ENCODE measurements at regions not wholly inside any gene's neighbourhood (a gene's known extent, or its start where the extent isn't known, plus 50 kb on each side); places are given as distances from the start of the nearest gene placed in this dataset.
A peak's percentile ranks its signal among the peaks of the same experiment; 100 is the strongest.

DNA sequence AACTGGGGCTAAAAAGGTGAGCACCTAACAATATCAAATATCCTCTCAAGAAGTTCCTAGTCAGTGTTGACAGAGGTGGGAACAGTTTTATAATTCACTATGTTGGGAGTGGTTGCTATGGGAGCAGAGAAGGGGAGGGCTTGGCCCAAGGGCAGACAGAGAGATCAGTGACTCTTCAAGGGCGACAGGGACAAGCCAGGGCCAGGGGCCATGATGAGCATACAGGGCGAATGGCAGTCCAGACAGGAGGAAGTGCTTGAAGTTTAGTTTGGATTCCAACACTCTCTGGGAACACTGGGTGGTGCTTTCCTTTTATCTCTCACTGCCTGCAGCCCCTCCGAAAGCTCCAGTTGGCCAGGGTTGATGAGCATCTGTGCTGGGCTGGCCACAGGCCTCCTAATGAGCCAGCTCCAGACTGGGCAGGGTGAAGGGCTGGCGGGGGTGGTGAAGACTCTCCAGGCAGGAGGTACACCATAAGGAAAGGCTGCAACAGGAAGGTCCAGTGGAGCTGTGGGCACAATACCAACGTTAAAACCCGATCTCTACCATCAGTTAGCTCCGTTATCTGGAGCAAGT is 111.3 kb downstream of the TMEM174 start:
- DNase-seq: no peak

- no peak for DNase-seq
Measured at GRCh38 chr5:73282923-73283322, 109.9 kb downstream of the TMEM174 start.

GRCh38 chr5:73282383-73282782 is 109.4 kb downstream of the TMEM174 start:
- DNase-seq: no peak

DNA sequence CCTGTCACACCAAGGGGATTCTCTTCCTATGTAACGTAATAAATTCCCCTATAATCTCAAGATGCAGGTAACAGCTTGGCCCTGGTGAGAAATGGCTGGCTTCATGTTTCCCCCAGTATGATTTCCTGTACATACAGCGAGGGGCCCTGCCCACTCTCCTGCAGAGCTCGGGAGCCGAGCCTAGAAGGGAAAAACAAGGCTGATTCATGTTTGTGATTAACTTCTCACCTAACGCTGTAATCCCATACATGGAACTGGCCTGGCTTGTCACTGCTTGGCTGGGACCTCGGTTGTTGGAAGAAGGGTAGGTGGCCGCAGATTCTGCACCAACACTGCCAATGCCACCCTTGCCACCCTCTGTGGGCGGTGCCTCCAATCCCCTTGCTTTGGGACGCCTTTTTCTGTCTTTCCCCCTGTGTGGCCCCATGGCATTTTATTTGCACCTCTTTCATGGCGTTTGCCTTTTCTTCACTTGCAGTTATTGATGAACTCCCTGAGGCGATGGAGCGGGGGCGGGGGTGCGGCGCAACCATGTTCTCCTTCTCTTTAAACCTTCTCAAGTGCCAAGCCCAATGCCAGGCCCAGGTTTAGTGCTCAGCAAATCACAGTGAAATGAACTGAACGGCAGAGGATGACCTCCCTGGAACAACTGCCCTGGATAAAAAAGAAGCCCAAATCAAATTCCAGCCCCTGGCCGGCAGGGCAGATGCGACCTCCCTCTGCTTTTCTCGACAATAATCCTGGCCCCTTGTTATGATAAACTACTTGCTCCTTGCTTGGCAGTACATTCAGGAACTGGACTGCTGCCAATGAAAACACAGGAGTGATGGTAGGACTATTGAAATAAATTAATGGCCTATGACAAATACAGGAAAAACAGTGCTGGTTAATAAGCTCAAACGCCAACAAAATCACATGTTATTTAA is 108.1 kb downstream of the TMEM174 start:
- DNase-seq: no peak

DNA sequence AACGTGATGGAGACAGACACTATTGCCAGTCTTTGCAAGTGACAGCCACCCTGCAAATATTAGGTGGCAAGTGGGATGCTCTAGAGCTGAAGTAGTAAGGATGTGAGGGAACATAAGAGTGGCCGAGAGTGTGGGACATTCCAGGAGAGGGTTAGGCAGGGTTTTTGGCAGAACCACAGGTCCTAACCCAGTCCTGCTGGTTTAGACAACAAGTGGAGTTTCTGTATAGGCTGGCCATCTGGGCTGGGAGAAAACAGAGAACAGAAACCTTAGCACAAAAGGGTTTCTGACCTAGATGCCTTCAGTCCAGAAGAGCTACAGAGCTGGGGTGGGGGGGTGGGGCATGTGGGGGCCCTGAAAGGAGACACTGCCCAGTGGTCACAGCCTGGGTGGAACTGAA is 107.4 kb downstream of the TMEM174 start:
- DNase-seq: peak; percentile 43

DNA sequence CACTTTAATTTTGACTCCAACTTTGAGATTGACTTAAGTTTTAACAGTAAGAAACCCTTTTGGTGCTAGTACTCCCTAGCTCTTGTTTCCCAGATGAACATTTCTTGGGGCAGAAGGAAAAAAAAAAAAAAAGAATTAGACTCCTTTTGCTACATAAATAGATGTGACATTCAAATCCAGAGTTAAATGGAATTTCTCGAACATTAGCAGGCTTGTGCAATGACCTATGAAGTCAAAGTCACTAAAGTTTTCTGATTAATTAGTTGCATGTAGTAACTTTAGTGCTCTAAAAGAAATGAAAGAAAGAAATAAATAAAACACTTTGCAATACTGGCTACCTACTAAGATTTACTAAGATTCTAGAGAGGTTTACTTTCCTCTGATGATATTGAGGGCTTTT is 106.8 kb downstream of the TMEM174 start:
- DNase-seq: no peak

GRCh38 chr5:73278693-73279092 is 105.7 kb downstream of the TMEM174 start:
- no peak for DNase-seq

GRCh38 chr5:73274881-73275663 is 102.1 kb downstream of the TMEM174 start:
- no peak for DNase-seq

DNA sequence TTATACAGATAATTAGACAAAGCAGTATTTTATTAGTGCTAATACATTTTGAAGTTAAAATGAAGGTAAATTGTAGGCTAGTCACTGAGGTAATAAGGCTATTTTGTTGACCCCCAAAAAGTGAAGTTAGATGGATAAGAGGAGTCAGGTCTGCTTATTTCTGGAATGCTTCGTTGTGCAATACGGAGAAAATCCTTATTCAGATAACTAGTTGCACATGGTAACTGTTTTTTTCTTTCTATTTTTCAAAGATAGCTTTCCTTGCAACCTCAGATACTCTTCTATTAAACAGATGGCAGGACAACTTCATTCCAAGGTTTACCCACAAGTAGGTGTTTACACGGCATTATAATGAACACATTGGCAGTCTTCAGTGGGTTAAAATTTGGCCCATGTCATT is 101.1 kb downstream of the TMEM174 start:
- DNase-seq: no peak

GRCh38 chr5:73273379-73274050 is 100.5 kb downstream of the TMEM174 start:
- DNase-seq: no peak

GRCh38 chr5:73272351-73272750 is 99.4 kb downstream of the TMEM174 start:
- DNase-seq: peak; percentile 43

DNA sequence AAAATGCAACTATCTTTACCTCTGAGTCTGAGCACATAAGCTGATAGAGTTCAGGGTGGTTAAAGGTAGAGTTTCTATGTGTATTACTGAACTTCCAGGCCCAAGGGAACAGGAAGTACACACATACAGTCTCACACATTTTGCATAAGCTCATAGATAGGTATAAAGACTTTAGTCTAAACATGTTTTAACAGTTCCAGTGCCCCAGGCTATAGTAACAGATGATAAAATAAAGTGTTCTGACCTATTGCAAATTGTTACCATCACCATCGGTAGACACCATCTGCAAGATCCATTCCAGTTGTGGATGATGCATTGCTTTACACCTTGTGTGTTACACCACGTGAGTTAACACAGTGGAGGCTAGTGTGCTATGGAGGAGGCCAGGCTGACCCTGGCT is 95.8 kb downstream of the TMEM174 start:
- DNase-seq: no peak

DNA sequence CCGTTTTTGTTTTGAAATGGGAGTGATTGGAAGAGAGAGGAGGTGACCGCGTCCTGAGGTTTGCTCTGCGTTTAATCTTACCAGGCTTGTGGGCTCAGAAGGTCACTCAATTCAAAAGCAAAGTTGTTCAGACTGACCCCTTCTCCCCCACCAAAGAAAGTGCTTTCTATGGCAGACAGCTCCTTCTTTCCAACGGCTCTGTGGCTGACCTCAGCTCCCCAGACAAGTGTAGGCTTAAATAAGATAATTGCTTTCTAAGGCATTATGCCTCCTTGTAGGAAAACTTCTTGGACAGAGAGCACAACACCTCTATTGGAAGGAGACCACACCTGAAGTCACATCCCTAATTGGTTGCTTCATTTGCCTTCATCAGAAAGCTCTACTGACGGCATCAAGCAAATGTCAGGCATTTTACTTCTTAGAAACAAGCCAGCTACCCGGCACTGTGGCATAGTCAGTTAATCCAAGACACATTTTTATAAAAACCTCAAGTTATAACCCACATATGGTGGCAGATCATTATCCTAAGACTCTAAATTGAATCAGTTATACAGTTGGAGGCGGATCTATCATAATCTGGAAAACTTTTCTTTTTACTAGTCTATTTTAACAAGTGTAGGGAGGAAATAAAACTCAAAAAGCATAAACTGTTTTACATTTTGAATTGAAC is 94.9 kb downstream of the TMEM174 start:
- no peak for DNase-seq

DNA sequence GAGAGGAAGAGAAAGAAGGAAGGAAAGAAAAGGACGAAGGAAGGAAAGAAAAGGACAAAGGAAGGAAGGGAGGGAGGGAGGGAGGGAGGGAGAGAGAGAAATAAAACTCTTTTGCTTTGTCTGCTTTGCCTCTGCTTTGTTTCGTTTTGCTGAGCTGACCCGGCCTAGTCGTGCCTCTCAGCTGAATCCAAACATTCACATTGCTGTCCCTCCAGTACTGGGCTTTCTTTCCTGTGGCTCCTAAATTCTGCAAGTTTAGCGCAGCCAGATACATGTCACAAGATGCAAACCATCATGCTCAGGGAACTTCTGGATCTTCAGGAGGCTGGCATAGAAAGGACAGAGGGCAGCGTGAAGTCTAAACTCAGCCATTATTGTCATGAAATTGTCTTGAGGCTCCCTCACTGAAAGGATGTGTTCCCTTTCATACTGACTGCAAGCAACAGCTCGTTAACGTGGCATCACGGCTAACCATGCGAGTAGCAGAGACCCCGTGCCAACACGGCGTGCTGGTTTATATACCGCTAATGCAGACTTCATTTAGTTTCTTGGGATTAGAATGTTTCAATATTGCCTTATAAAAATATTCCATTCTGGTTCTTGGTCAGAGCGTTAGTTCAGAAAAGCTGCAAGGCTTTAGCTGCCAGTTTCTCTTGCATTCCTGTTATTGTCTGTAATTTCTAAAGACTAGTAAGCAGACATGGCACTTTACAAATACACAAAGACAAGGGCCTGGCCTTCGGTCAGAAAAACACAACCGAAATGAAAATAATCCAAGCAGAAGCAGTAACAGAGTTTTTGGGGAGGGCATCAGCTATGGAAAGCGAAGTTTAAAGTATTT is 94.2 kb downstream of the TMEM174 start:
- no peak for DNase-seq

- DNase-seq: no peak
Measured at GRCh38 chr5:73266176-73266738, 93.3 kb downstream of the TMEM174 start.

- DNase-seq: no peak
Measured at GRCh38 chr5:73265641-73266040, 92.6 kb downstream of the TMEM174 start.

DNA sequence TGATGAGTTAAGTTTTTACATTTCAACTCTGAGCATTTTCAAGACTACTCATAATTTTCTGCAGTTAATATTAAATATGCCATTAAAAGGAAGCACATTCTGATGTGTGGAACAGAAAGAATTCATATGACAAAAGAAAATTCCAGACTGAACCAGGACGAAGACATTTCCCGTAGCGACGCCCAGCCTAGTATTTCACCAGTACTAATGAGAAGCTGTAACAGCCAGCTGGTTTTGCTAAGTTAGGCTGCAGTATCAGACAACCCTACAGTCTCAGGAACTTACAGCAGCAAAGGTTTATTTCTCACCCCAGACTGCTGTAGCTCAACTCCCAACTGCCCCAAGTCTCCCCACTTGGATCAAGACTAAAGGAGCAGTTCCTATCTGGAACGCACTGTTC is 91.6 kb downstream of the TMEM174 start:
- DNase-seq: no peak

DNA sequence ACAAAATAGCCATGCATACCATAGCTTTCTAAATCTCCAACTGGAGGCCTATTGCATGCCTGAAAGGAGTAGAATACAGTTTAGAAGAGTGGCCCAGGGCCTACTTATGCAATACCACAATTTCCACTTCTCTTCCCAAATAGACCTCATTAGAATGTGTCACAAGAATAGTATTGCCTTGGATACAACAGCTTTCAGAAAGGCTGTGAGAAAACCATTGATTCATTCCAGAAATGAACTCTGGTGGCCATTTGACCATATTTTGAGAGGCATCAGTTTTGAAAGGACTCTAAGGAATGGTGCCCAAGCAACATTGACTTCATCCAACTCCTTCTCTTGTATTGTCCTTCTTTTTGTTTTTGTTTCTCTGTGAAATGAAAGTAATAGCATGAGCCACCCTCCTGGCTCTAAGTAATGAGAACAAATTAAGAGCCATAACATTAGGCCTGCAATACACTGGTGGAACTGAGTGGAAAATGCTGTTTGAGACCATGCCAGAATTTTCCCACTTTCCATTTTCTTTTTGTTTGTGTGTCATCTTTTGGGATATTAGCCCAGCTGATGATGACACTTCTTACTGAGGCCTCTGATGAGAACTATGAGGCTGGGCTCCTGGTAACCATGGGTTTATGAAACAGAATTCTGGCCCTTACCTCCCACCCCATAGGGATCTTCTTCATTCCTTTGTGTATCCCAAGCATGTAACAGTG is 90.2 kb downstream of the TMEM174 start:
- DNase-seq: peak; percentile 48

GRCh38 chr5:73256862-73257261 is 83.9 kb downstream of the TMEM174 start:
- no peak for DNase-seq

DNA sequence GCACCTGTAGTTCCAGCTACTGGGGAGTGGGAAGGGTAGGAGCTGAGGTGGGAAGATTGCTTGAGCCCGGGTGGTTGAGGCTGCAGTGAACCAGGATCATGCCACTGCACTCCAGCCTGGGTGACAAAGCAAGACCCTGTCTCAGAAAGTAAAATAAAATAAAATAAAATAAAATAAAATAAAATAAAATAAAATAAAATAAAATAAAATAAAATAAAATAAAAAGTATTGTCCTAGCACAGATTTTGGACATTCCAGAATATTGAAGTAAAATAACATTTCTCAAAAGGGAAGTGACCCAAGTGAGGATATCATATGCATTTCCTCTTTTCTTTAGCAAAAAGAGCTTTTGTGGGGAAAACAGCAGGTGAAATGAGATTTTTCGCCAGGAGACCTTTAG is 83.5 kb downstream of the TMEM174 start:
- peak; percentile 17 for DNase-seq

GRCh38 chr5:73256012-73256411 is 83.0 kb downstream of the TMEM174 start:
- DNase-seq: no peak
